Panc1 (cell line): ENCODE measurements at regions not wholly inside any gene's neighbourhood (a gene's known extent, or its start where the extent isn't known, plus 50 kb on each side); places are given as distances from the start of the nearest gene placed in this dataset.

Experiments
- ATAC-seq: fragments of 200-7000 bp; cut with Tn5 transposase; 2 replicates; pipeline ENCODE4 v1.9.1; 2020; ENCODE audit warnings: mild to moderate bottlenecking, moderate library complexity
- BruUV-seq: library from RNA; stranded (reverse); fragments of 400-500 nt; replicated peaks from 2 replicates; lab custom pipeline; 2021; lab: Mats Ljungman, UMichigan
- CTCF ChIA-PET: fragments of 300-600 bp; sonication (Branson Sonifier 250); formaldehyde crosslinking; loops from one replicate; lab custom pipeline; 2022; ENCODE audit warnings: antibody characterized with exemption; lab: Charles Lee
- POLR2A ChIA-PET: fragments of 300-600 bp; sonication (Branson Sonifier 250); formaldehyde crosslinking; loops from one replicate; lab custom pipeline; 2022; ENCODE audit warnings: antibody characterized with exemption; lab: Charles Lee
- DNase-seq: peaks from one replicate; pipeline ENCODE4 v3.0.0-alpha.2; 2010; ENCODE audit warnings: low read depth, low spot score
- H3K27ac ChIP-seq: 2 replicates; pipeline ENCODE4 v1.5.1; 2011; ENCODE audit warnings: mild to moderate bottlenecking, low read length, inconsistent platforms
- H3K27me3 ChIP-seq: fragments of 200-500 bp; sonication (Bioruptor generic); 2 replicates; pipeline ENCODE4 v1.6.0; 2014; ENCODE audit warnings: low read length, inconsistent platforms; ENCODE audit not compliant: control insufficient read depth, insufficient read depth
- H3K36me3 ChIP-seq: fragments of 200-500 bp; sonication (Bioruptor generic); 2 replicates; pipeline ENCODE4 v1.5.1; 2014; ENCODE audit warnings: inconsistent platforms, mild to moderate bottlenecking, low read length, moderate library complexity; ENCODE audit not compliant: control insufficient read depth, insufficient read depth
- H3K4me1 ChIP-seq: 2 replicates; pipeline ENCODE4 v1.5.1; 2011; ENCODE audit warnings: inconsistent platforms, mild to moderate bottlenecking, low read length, moderate library complexity; ENCODE audit not compliant: control insufficient read depth, insufficient read depth
- H3K4me3 ChIP-seq, 2 experiments: 2 replicates each; pipeline ENCODE4 v1.5.1; 2011 to 2012; ENCODE audit warnings: low read depth in 2 of 2, low read length in 2 of 2, mild to moderate bottlenecking in 2 of 2, inconsistent platforms in 1 of 2, moderate library complexity in 1 of 2
- H3K9me3 ChIP-seq: fragments of 200-500 bp; sonication (Bioruptor generic); 2 replicates; pipeline ENCODE4 v1.5.1; 2014; ENCODE audit warnings: low read depth, mild to moderate bottlenecking, inconsistent platforms, low read length, moderate library complexity; ENCODE audit not compliant: control insufficient read depth, insufficient read depth
- CTCF ChIP-seq: fragments of 450-650 bp; IDR thresholded peaks from 2 replicates; pipeline ENCODE4 v1.5.1; 2017; ENCODE audit warnings: mild to moderate bottlenecking
- POLR2AphosphoS5 ChIP-seq: IDR thresholded peaks from 2 replicates; pipeline ENCODE4 v1.6.1; 2012; ENCODE audit warnings: mild to moderate bottlenecking, low read depth, low read length, moderate library complexity
- SIN3A ChIP-seq: IDR thresholded peaks from 2 replicates; pipeline ENCODE4 v1.6.1; 2012; ENCODE audit warnings: low read depth, mild to moderate bottlenecking, low read length, moderate library complexity, borderline replicate concordance; ENCODE audit not compliant: insufficient read depth
- TCF7L2 ChIP-seq: IDR thresholded peaks from 2 replicates; pipeline ENCODE4 v1.6.1; 2011; ENCODE audit warnings: mild to moderate bottlenecking, low read depth, low read length, inconsistent platforms
- in situ Hi-C: cut with HindIII; loops from 2 replicates; pipeline ENCODE4 v1.10.0; 2016; ENCODE audit warnings: low sequenced_read_pairs, low pct_unique_long_range_greater_than_20kb
- intact Hi-C: fragments of 100-400 bp; cut with micrococcal nuclease; formaldehyde crosslinking; loops from one replicate; pipeline ENCODE4 v1.10.0; 2022; ENCODE audit not compliant: unreplicated experiment
- TF ChIP-seq, protein P1 (sequence below), 2 experiments: IDR thresholded peaks; 2 replicates each; pipeline ENCODE4 v1.6.1; 2011 to 2012; ENCODE audit warnings: low read depth in 2 of 2, control low read depth in 1 of 2, low read length in 1 of 2, mild to moderate bottlenecking in 1 of 2, moderate library complexity in 1 of 2; ENCODE audit not compliant: insufficient read depth in 1 of 2

- Histone ChIP-seq H3K27ac (no peak overlapping the region), H3K36me3 (no peaks in the 10 kb centered on the region), H3K4me3 (no peak overlapping the region), H3K4me1 (no peaks in the 10 kb centered on the region), H3K27me3 (no peaks in the 10 kb centered on the region), H3K9me3 (no peaks in the 10 kb centered on the region)
- intact Hi-C loops (no loop called here), in situ Hi-C loops (no loop called here)
- no peak for ATAC-seq
- no peak for TF ChIP-seq TCF7L2
- TF ChIP-seq POLR2AphosphoS5 = no peak
- TF ChIP-seq CTCF = no peak
- no peak for TF ChIP-seq SIN3A
- TF ChIP-seq, protein P1, sequence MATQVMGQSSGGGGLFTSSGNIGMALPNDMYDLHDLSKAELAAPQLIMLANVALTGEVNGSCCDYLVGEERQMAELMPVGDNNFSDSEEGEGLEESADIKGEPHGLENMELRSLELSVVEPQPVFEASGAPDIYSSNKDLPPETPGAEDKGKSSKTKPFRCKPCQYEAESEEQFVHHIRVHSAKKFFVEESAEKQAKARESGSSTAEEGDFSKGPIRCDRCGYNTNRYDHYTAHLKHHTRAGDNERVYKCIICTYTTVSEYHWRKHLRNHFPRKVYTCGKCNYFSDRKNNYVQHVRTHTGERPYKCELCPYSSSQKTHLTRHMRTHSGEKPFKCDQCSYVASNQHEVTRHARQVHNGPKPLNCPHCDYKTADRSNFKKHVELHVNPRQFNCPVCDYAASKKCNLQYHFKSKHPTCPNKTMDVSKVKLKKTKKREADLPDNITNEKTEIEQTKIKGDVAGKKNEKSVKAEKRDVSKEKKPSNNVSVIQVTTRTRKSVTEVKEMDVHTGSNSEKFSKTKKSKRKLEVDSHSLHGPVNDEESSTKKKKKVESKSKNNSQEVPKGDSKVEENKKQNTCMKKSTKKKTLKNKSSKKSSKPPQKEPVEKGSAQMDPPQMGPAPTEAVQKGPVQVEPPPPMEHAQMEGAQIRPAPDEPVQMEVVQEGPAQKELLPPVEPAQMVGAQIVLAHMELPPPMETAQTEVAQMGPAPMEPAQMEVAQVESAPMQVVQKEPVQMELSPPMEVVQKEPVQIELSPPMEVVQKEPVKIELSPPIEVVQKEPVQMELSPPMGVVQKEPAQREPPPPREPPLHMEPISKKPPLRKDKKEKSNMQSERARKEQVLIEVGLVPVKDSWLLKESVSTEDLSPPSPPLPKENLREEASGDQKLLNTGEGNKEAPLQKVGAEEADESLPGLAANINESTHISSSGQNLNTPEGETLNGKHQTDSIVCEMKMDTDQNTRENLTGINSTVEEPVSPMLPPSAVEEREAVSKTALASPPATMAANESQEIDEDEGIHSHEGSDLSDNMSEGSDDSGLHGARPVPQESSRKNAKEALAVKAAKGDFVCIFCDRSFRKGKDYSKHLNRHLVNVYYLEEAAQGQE (IDR thresholded peaks at IDR 0.05; ENCODE audit: insufficient read depth in 1 of 2, low read depth in 2 of 2, low read length in 1 of 2) = no peak
- no peak for DNase-seq
- CTCF ChIA-PET = no interaction called here
- POLR2A ChIA-PET = no interaction called here
- no TSS peak for BruUV-seq
These were observed 144.3 kb downstream of the KCNE4 start for GRCh38 chr2:223196331-223196730.

- in situ Hi-C loops = no loop called here
- ChIA-PET POLR2A (interaction anchor here (0.6 kb wide), 1 partner anchor 12 kb away, joined by 4 read pairs; no protein-coding TSS in a partner anchor), CTCF (no interaction called here)
- Histone ChIP-seq H3K9me3 (no peaks in the 10 kb centered on the region), H3K4me1 (no peaks in the 10 kb centered on the region), H3K4me3 (no peak overlapping the region), H3K36me3 (no peaks in the 10 kb centered on the region), H3K27ac (no peak overlapping the region), H3K27me3 (no peaks in the 10 kb centered on the region)
- DNase-seq = no peak
- intact Hi-C loops = no loop called here
- TF ChIP-seq TCF7L2 (no peak), SIN3A (no peak), POLR2AphosphoS5 (no peak), CTCF (no peak)
- TF ChIP-seq, protein P1 (IDR thresholded peaks at IDR 0.05; ENCODE audit: insufficient read depth in 1 of 2, low read depth in 2 of 2, low read length in 1 of 2) = no peak
- BruUV-seq = no TSS peak
- ATAC-seq = no peak
These were observed 145.1 kb downstream of the KCNE4 start for GRCh38 chr2:223197046-223197445.
